ENCODE measurements at regions not wholly inside any gene's neighbourhood (a gene's known extent, or its start where the extent isn't known, plus 50 kb on each side); places are given as distances from the start of the nearest gene placed in this dataset.

DNA sequence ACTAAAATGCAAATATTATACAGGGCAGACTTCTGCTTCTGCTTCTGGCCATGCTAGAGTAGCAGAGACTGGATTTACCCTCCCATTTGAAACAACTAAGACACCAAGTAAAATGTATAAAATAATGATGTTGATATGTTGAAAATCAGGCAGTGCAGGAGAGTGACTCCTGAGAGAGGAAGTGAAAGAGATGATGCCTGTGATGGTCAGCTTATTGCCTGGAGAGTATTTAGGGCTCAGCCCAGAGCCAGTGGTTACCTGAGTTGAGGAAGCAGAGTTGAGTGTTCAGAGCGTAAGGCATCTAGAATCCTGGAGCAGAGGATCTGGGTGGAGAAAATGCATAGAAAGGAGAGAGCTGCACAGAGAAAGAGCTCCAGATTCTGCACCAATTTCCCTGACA is 131.8 kb upstream of the C14orf180 start:
- Histone ChIP-seq H3K4me3 (ENCODE audit: low read length) (no peak overlapping the region), H3K4me1 (ENCODE audit: insufficient read depth, low read length) (no peaks in the 10 kb centered on the region), H3K36me3 (ENCODE audit: insufficient read depth, low read length) (no peaks in the 10 kb centered on the region), H3K9me3 (ENCODE audit: low read length) (no peaks in the 10 kb centered on the region), H3K27me3 (ENCODE audit: insufficient read depth, low read length) (no peaks in the 10 kb centered on the region), H2AFZ (ENCODE audit: low read depth, low read length) (no peak overlapping the region)

DNA sequence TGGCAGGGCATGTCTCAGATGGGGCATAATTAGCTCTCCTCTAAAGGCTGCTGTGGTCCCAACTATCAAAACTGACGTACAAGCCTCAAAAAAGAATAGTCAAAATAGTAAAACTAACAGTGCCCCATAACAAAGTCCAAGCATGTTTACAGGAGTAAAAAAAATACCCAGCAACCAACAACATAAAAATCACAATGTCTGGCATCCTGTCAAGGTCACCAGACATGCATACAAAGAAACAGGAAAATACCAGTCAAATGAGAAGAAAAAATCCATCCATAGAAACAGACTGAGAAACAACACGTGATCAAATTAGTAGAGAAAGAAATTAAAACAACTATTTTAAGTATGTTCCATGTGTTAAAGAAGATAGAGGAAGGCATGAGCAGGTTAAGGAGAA is 131.2 kb upstream of the C14orf180 start:
- H3K36me3 ChIP-seq (ENCODE audit: insufficient read depth, low read length), result no peaks in the 10 kb centered on the region
- H3K9me3 ChIP-seq (ENCODE audit: low read length), result no peaks in the 10 kb centered on the region
- no peak overlapping the region for H2AFZ ChIP-seq (ENCODE audit: low read depth, low read length)
- no peaks in the 10 kb centered on the region for H3K4me1 ChIP-seq (ENCODE audit: insufficient read depth, low read length)
- H3K4me3 ChIP-seq (ENCODE audit: low read length), result no peak overlapping the region
- H3K27me3 ChIP-seq (ENCODE audit: insufficient read depth, low read length), result no peaks in the 10 kb centered on the region

DNA sequence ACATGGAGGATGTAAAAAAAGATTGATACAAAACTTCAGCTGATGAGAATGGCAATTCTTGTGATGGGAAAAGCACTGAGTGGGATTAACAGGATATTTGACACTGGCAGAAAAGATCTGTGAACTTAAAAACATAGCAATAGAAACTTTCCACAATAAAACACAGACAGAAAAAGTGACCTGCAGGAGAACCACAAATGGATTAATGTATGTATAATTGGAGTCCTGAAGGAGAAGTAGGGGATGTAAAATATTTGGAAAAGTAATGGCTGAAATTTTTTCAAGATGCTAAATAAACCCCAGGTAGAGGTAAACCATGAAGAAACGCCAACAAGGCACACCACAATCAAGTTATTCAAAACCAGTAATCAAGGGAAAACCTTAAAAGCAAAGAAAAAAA is 130.8 kb upstream of the C14orf180 start:
- no peak overlapping the region for H2AFZ ChIP-seq (ENCODE audit: low read depth, low read length)
- no peaks in the 10 kb centered on the region for H3K9me3 ChIP-seq (ENCODE audit: low read length)
- H3K27me3 ChIP-seq (ENCODE audit: insufficient read depth, low read length), result no peaks in the 10 kb centered on the region
- H3K4me3 ChIP-seq (ENCODE audit: low read length), result no peak overlapping the region
- H3K36me3 ChIP-seq (ENCODE audit: insufficient read depth, low read length), result no peaks in the 10 kb centered on the region
- H3K4me1 ChIP-seq (ENCODE audit: insufficient read depth, low read length), result no peaks in the 10 kb centered on the region

DNA sequence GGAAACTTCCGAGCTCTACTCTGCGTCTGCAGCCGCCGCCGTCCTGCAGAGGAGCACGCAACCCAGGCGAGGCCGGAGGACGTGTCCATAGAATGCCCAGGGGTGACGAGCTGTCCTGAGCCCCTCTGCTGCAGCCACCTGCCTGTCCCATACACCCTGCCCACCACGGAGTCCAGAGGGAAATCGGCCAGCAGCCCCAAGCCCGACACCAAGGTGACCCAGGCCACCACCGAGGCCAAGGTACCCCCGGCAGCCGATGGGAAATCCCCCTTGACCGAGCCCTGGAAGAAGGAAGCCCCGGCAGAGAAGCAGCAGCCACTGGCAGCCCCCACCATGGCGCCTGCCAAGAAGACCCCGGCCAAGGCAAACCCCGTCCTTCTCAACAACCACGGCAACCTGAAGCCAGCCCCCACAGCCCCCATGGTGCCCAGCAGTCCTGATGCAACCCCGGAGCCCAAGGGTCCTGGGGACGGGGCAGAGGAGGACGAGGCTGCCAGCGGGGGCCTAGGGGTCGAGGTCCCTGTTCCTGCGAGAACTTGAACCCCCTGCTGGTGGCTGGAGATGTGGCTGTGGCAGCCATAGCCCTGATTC is 128.7 kb upstream of the C14orf180 start:
- no peak overlapping the region for H3K4me3 ChIP-seq (ENCODE audit: low read length)
- H3K36me3 ChIP-seq (ENCODE audit: insufficient read depth, low read length), result no peaks in the 10 kb centered on the region
- no peak overlapping the region for H2AFZ ChIP-seq (ENCODE audit: low read depth, low read length)
- H3K9me3 ChIP-seq (ENCODE audit: low read length), result no peaks in the 10 kb centered on the region
- no peaks in the 10 kb centered on the region for H3K4me1 ChIP-seq (ENCODE audit: insufficient read depth, low read length)
- no peaks in the 10 kb centered on the region for H3K27me3 ChIP-seq (ENCODE audit: insufficient read depth, low read length)

DNA sequence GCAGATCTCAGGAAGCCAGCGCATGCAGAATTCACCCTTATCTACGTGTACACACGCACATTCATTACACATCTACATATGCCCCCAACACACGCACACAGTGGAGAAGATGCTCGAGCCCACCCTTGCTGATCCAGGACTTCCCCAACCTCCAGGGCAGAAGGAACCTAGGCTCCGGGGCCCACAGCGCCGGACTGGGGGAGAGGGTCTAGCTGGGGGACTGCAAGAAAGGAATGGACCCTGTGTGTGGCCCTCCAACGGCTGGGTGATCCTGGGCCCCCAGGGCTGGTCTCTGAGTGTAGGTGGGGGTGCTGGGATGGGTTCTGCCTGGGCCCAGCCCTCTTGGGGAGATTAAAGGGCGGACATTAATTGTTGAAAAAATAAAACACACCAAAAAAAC is 128.1 kb upstream of the C14orf180 start:
- Histone ChIP-seq H3K27me3 (ENCODE audit: insufficient read depth, low read length) (no peaks in the 10 kb centered on the region), H2AFZ (ENCODE audit: low read depth, low read length) (no peak overlapping the region), H3K4me1 (ENCODE audit: insufficient read depth, low read length) (no peaks in the 10 kb centered on the region), H3K9me3 (ENCODE audit: low read length) (no peaks in the 10 kb centered on the region), H3K36me3 (ENCODE audit: insufficient read depth, low read length) (no peaks in the 10 kb centered on the region), H3K4me3 (ENCODE audit: low read length) (no peak overlapping the region)

DNA sequence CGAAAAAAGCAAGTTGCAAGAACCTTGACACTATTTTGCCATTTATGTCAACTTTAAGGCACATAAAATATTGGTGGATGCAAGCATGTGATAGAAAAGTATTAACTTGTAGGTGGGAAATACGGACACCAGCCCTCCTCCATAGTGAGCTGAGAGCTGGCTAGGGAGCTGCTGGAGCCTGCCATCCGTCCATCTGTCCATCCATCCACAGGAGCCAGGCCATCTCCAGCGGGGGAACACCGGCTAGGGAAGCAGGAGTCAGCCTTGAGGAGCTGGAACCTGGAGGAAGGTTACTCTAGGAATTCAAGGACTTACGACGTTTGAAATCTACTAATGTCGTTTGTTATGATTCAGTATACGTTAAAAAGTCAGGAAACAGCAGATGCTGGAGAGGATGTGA is 120.7 kb upstream of the C14orf180 start:
- Histone ChIP-seq H2AFZ (ENCODE audit: low read depth, low read length) (no peak overlapping the region), H3K27me3 (ENCODE audit: insufficient read depth, low read length) (peaks cover 52% of the 10 kb centered on the region), H3K36me3 (ENCODE audit: insufficient read depth, low read length) (no peaks in the 10 kb centered on the region), H3K4me1 (ENCODE audit: insufficient read depth, low read length) (peaks cover 3% of the 10 kb centered on the region), H3K9me3 (ENCODE audit: low read length) (no peaks in the 10 kb centered on the region), H3K4me3 (ENCODE audit: low read length) (no peak overlapping the region)

DNA sequence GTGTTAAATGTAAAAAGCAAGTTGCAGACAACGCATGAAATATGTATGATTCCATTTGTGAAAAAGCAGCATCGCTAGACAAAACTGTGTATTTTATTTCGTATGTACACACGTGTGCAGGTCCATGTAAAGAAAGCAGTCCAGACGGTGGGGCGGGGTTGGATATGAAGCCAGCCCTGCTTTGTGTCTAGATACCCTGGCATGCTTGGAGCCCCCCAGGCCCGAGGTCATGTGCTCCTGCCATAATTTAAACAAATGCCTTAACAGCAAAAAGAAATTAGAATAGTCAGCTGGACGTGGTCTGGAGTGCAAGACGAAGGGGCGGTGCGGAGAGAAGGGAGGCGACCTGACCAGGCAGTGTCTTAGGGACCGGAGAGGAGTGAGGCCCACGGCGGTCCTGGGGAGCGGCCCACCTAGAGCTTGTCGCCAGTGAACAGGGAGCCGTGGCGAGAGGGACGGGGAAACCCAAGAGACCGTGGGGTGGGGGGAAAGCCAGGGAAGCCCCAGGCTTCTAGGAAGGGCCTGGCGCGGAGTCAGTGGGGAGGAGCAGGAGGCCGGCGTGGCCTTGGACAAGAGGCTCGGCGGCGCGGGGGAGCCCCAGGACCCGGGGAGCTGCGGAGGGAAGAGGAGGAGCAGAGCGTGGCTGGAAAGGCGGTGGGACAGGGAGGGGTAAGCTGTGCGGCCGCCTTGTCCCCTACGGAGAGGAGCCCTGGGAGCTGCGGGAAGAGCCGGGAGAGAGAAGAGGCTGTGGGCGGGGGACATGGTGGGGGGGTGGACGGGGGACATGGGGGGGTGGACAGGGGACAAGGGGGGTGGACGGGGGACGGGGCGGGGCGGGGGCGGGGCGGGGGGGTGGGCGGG is 118.5 kb upstream of the C14orf180 start:
- Histone ChIP-seq H3K9me3 (ENCODE audit: low read length) (no peaks in the 10 kb centered on the region), H3K36me3 (ENCODE audit: insufficient read depth, low read length) (no peaks in the 10 kb centered on the region), H3K4me1 (ENCODE audit: insufficient read depth, low read length) (peaks cover 3% of the 10 kb centered on the region), H3K4me3 (ENCODE audit: low read length) (no peak overlapping the region), H2AFZ (ENCODE audit: low read depth, low read length) (no peak overlapping the region), H3K27me3 (ENCODE audit: insufficient read depth, low read length) (peaks cover 62% of the 10 kb centered on the region)

DNA sequence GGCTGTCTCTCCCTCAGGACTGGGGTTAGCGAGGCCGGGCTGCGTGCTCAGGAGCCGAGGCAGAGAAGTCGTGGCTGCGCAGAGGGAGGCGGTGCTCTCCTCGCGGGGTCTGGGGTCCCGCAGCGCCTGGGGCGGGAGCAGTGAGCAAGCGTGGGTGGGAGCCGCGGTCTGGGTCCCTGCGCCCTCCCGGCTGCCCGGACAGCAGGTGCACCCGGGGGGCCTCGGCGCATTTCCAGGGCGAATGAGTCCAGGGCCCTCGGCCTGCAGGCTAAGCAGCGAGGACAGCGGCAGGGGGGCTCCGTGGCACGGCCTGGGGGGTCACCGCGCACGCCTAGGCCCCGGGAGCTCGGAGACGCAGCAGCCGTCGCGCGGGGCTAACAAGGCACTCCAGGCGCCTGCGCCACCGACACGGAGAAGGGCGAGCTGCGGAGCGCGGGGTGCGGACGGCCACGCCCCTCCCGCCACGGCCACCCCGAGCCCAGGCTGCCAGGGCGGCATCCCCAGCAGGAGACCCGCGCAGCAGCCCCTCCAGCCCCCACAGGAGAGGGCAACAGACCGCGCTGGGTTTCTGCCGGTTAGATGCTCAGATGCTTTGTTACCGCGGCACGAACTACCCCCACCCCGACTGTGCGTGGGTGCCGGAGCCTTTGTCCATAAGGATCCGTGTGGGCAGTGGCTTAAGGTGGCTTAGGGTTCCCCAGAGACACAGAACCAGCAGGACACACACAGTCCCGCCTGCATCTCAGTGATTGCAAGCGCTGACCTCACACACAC is 117.7 kb upstream of the C14orf180 start:
- Histone ChIP-seq H3K4me3 (ENCODE audit: low read length) (no peak overlapping the region), H2AFZ (ENCODE audit: low read depth, low read length) (peak overlapping the region; percentile 49), H3K9me3 (ENCODE audit: low read length) (no peaks in the 10 kb centered on the region), H3K36me3 (ENCODE audit: insufficient read depth, low read length) (no peaks in the 10 kb centered on the region), H3K4me1 (ENCODE audit: insufficient read depth, low read length) (peaks cover 3% of the 10 kb centered on the region), H3K27me3 (ENCODE audit: insufficient read depth, low read length) (peaks cover 60% of the 10 kb centered on the region)

DNA sequence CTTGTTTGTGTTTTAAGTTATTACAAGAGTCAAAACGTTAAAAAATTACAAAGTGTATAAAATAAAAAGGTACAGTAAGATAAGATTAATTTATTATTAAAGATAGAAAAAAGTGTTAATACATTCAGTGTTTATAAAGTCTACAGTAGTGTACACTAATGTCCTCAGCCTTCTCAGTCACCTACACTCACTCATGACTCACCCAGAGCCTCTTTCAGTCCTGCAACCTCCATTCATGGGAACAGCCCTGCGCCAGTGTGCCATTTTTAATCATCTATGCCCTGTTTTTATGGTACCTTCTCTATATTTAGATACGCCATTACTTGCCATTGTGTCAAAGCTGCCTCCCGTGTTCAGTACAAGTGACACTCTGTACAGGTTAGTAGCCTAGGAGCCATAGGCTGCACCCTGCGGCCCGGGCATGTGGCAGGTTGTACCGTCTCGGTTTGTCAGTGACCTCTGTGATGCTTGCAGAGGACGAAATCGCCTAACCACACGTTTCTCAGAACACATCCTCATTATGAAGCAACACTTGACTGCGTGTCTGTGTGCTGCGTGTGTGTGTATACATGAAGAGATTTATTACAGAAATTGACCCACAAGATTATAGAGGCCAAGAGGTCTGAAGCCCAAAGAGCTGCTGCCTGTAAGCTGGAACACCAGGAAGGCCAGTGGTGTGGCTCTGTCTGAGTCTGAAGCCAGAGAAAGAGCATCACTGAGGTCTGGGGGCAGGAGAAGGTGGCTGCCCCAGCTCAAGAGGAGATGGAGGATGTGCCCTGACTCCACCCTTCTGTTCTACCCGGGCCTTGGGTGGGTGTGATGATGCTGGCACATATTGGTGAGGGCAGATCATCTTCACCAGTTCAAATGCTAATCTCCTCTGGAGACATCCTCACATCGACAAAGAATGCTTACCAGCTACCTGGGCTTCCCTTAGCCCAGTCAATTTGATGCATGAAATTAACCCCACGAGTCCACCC is 116.6 kb upstream of the C14orf180 start:
- Histone ChIP-seq H3K4me3 (ENCODE audit: low read length) (no peak overlapping the region), H2AFZ (ENCODE audit: low read depth, low read length) (no peak overlapping the region), H3K36me3 (ENCODE audit: insufficient read depth, low read length) (no peaks in the 10 kb centered on the region), H3K27me3 (ENCODE audit: insufficient read depth, low read length) (peaks cover 60% of the 10 kb centered on the region), H3K9me3 (ENCODE audit: low read length) (no peaks in the 10 kb centered on the region), H3K4me1 (ENCODE audit: insufficient read depth, low read length) (peaks cover 3% of the 10 kb centered on the region)

DNA sequence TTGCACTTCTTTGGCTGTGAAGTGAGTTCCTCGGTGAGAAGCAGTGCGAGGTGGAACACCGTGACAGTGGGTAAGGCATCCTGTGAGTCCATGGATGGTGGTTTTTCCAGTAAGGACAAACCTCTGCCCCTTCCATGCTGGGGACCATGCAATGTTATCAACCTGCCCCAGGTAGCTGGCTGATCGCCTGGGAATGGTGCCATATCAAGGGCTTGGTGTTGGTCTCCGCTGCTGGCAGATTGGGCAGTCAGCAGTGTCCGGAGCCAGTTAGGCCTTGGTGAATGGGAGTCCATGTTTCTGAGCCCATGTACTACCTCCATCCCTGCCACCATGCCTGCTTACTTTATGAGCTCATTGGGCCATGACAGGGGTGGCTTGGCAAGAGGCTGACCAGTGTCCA is 114.7 kb upstream of the C14orf180 start:
- Histone ChIP-seq H3K27me3 (ENCODE audit: insufficient read depth, low read length) (peaks cover 47% of the 10 kb centered on the region), H2AFZ (ENCODE audit: low read depth, low read length) (no peak overlapping the region), H3K4me3 (ENCODE audit: low read length) (no peak overlapping the region), H3K36me3 (ENCODE audit: insufficient read depth, low read length) (no peaks in the 10 kb centered on the region), H3K9me3 (ENCODE audit: low read length) (no peaks in the 10 kb centered on the region), H3K4me1 (ENCODE audit: insufficient read depth, low read length) (peaks cover 3% of the 10 kb centered on the region)

DNA sequence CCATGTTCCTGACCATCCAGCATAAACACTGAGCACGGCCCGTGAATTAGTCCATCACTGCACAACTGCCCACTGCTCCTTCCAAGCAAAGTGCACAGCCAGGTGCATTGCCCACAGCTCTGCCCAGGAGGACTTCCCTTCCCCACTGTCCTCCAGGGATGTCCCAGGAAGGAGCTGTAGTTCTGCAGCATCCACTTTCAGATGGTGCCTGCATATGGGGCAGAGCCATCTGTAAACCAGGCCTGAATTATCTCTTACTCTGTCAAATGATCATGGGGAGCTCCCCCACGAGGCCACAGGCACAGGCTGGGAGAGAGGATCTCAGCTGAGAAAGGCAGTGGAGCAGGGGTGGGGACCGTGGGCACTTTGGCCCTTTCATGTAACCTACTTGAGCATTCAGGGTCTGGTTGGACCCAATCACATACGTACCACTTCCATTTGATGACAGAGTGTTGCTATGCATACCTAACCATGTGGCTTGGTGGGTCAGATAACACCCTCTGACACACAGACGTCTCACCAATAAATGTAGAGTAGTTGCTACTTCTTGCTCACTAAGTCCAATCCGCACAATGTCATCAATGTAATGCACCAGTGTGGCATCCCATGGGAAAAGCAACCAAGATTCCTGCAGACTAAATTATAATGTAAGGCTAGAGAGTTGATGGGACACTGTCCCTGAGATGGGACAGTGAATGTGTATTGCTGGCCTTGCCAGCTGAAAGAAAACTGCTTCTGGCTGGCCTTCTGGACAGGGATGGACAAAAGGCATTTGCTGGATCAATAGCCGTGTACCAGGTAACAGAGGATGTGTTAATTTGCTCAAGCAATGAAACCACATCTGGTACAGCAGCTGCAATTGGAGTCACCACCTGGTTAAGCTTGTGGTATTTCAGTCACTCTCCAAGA is 113.8 kb upstream of the C14orf180 start:
- H2AFZ ChIP-seq (ENCODE audit: low read depth, low read length), result no peak overlapping the region
- H3K36me3 ChIP-seq (ENCODE audit: insufficient read depth, low read length), result no peaks in the 10 kb centered on the region
- peaks cover 3% of the 10 kb centered on the region for H3K4me1 ChIP-seq (ENCODE audit: insufficient read depth, low read length)
- H3K9me3 ChIP-seq (ENCODE audit: low read length), result no peaks in the 10 kb centered on the region
- H3K4me3 ChIP-seq (ENCODE audit: low read length), result no peak overlapping the region
- H3K27me3 ChIP-seq (ENCODE audit: insufficient read depth, low read length), result peaks cover 39% of the 10 kb centered on the region

DNA sequence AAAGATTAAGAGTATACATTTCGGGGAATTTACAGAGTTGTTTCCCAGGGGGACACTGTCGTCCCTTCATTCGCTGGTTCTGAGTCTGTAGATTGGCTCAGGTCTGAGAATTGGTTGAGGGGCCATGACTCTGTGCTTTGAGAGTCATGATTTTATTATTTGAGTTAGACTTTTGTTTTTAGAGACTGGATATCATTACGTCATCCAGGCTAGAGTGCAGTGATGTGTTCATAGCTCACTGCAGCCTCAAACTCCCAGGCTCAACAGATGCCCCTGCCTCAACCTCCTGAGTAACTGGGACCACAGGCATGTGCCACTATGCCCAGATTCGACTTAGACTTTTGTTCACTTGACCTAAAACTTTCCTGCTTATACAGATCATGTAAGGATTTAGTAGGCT is 112.3 kb upstream of the C14orf180 start:
- Histone ChIP-seq H3K9me3 (ENCODE audit: low read length) (no peaks in the 10 kb centered on the region), H3K36me3 (ENCODE audit: insufficient read depth, low read length) (no peaks in the 10 kb centered on the region), H3K4me1 (ENCODE audit: insufficient read depth, low read length) (peaks cover under 1% of the 10 kb centered on the region), H3K4me3 (ENCODE audit: low read length) (no peak overlapping the region), H3K27me3 (ENCODE audit: insufficient read depth, low read length) (peaks cover 26% of the 10 kb centered on the region), H2AFZ (ENCODE audit: low read depth, low read length) (no peak overlapping the region)

Data from neuron (in vitro differentiated cells).